ENCODE measurements at regions not wholly inside any gene's neighbourhood (a gene's known extent, or its start where the extent isn't known, plus 50 kb on each side); places are given as distances from the start of the nearest gene placed in this dataset.

DNA sequence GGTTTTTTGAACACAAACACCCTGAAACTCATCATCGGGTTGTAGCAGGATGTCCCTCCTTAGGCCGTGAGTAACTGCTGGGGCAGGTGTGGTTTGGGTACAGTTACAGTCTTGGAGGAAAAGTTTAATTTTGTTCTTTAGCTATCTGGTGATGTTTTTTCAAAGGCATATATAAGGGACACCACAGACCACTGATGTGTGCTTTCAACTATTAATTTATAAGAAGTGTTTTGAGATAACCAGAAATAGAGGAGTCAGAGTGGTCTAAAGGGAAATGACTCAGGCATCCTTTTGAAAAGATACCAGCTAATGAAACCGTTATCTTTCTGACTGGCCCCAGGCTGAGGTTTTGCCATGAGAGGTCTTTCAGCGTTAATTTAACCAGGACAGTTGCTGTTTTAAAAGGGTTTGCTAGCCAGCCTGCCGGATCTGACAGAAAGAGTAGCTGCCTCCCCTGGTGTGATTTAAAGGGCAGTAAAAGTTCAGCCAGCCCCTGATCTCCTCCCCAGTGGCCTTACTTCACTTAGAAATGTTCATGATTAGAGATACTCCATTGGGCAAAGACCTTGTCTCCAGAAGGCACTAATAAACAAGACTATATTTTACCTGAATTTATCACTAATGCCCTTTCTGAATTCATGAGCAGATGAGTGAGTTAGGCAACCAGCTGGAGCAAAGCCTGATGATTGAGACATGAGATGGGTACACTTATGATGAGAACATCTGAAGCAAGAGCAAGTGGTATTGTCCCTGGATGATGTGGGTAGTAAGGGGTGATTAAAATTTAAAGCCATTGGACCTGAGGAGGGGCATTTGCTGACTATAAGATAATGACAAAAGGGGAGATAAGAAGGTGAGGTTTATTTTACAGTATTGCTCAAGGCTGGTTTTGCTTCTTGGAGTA, 482.5 kb upstream of the TBL1XR1 start:
- WGBS (ENCODE audit: extremely low coverage, insufficient coverage, insufficient read length), result no CpG with 5 or more reads among the region's 5 CpGs
- Histone ChIP-seq H3K4me3 (ENCODE audit: low read depth, low read length) (no peak overlapping the region), H3K14ac (ENCODE audit: low read length) (no peak overlapping the region)

DNA sequence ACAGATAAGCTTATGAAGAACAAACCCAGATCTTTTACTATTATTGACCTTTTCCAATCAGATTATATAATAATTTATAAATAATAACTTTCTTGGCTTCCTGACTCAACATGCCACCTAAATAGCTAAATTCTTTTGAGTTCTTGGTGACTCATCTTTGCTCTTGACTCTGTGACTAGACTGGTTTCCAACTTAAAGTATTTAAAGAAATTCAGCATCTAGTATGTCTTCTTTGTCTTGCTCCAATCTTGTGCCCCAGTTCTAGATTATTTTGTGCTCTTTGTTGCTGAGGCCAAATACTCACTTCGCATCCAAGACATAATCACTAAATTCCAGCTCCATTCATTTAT, 483.2 kb upstream of the TBL1XR1 start:
- Histone ChIP-seq H3K18ac (ENCODE audit: low read length) (no peak overlapping the region), H2AFZ (ENCODE audit: insufficient read depth, low read length, poor library complexity) (no peak overlapping the region), H3K79me1 (ENCODE audit: low read length) (peaks cover 9% of the 10 kb centered on the region), H2BK5ac (ENCODE audit: low read depth, low read length, poor library complexity) (no peak overlapping the region), H2BK120ac (ENCODE audit: insufficient read depth, low read length, poor library complexity) (no peak overlapping the region), H3K4me2 (ENCODE audit: low read length) (no peak overlapping the region), H3K36me3 (ENCODE audit: control insufficient read depth in 1 of 2, insufficient read depth in 2 of 2, low read length in 2 of 2) (no peaks in the 10 kb centered on the region), H3K4me1 (ENCODE audit: control insufficient read depth in 1 of 2, insufficient read depth in 2 of 2, low read length in 2 of 2) (peaks cover 0 to 4% of the 10 kb centered on the region in 2 experiments), H4K91ac (ENCODE audit: low read depth, low read length) (no peak overlapping the region), H2AK5ac (ENCODE audit: low read length) (no peak overlapping the region), H3K27me3 (ENCODE audit: insufficient read depth, low read length) (no peaks in the 10 kb centered on the region), H2BK12ac (ENCODE audit: low read length) (no peak overlapping the region), H4K12ac (ENCODE audit: low read depth, low read length) (no peak overlapping the region), H3K9me3 (ENCODE audit: insufficient read depth, low read depth, low read length) (no peaks in the 10 kb centered on the region), H3K4ac (ENCODE audit: low read depth, low read length) (no peak overlapping the region), H4K8ac (ENCODE audit: low read depth, low read length) (no peak overlapping the region), H3K79me2 (ENCODE audit: control insufficient read depth, insufficient read depth, low read length, poor library complexity) (no peaks in the 10 kb centered on the region), H3K9ac (ENCODE audit: low read length) (no peak overlapping the region), H3K14ac (ENCODE audit: low read length) (no peak overlapping the region), H3K4me3 (ENCODE audit: low read depth, low read length) (no peak overlapping the region), H3K27ac (ENCODE audit: low read depth, low read length) (no peak overlapping the region), H3K23ac (ENCODE audit: low read length) (no peak overlapping the region)
- WGBS (ENCODE audit: extremely low coverage, insufficient coverage, insufficient read length), result no CpG with 5 or more reads among the region's 1 CpG
- DNase-seq, result peak in 1 of 2 donors; percentile 29

More for the DNA sequence above, 482.5 kb upstream of the TBL1XR1 start:
- H3K79me1 ChIP-seq (ENCODE audit: low read length), result peaks cover 9% of the 10 kb centered on the region
- H2BK5ac ChIP-seq (ENCODE audit: low read depth, low read length, poor library complexity), result no peak overlapping the region
- no peak overlapping the region for H3K4ac ChIP-seq (ENCODE audit: low read depth, low read length)
- H3K9me3 ChIP-seq (ENCODE audit: insufficient read depth, low read depth, low read length), result no peaks in the 10 kb centered on the region
- no peak overlapping the region for H4K91ac ChIP-seq (ENCODE audit: low read depth, low read length)
- H3K23ac ChIP-seq (ENCODE audit: low read length), result no peak overlapping the region
- H3K4me2 ChIP-seq (ENCODE audit: low read length), result no peak overlapping the region
- H2BK120ac ChIP-seq (ENCODE audit: insufficient read depth, low read length, poor library complexity), result no peak overlapping the region
- H3K79me2 ChIP-seq (ENCODE audit: control insufficient read depth, insufficient read depth, low read length, poor library complexity), result no peaks in the 10 kb centered on the region
- H3K9ac ChIP-seq (ENCODE audit: low read length), result no peak overlapping the region
- H4K12ac ChIP-seq (ENCODE audit: low read depth, low read length), result no peak overlapping the region
- peak overlapping the region; percentile 84 for H2BK12ac ChIP-seq (ENCODE audit: low read length)
- no peak overlapping the region for H3K27ac ChIP-seq (ENCODE audit: low read depth, low read length)
- H2AK5ac ChIP-seq (ENCODE audit: low read length), result no peak overlapping the region
- H3K27me3 ChIP-seq (ENCODE audit: insufficient read depth, low read length), result no peaks in the 10 kb centered on the region
- H3K4me1 ChIP-seq (ENCODE audit: control insufficient read depth in 1 of 2, insufficient read depth in 2 of 2, low read length in 2 of 2), result peaks cover 0 to 4% of the 10 kb centered on the region in 2 experiments
- no peak overlapping the region for H3K18ac ChIP-seq (ENCODE audit: low read length)
- DNase-seq, result no peak
- H4K8ac ChIP-seq (ENCODE audit: low read depth, low read length), result no peak overlapping the region
- no peaks in the 10 kb centered on the region for H3K36me3 ChIP-seq (ENCODE audit: control insufficient read depth in 1 of 2, insufficient read depth in 2 of 2, low read length in 2 of 2)
- H2AFZ ChIP-seq (ENCODE audit: insufficient read depth, low read length, poor library complexity), result no peak overlapping the region

DNA sequence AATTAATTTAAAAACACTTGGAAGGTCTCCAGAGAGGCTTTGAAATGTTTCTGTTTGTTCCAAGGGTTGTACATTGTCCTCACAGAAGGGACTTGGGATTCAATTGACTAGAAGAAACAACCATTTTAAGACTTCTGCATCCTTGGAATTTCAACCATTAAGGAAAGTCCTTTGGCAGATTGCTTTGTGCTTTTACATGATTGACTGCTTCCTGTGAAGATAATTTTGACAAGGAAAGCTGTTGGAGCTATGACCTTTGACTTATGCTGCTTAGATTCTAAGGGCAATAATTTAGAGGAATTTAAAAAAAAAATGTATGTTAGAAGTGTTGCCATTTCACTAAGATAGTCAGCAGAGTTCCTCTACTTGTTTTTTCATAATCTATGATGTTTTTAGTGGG, 483.9 kb upstream of the TBL1XR1 start:
- Histone ChIP-seq H2BK5ac (ENCODE audit: low read depth, low read length, poor library complexity) (no peak overlapping the region), H3K23ac (ENCODE audit: low read length) (no peak overlapping the region), H3K4ac (ENCODE audit: low read depth, low read length) (no peak overlapping the region), H3K9ac (ENCODE audit: low read length) (no peak overlapping the region), H2BK120ac (ENCODE audit: insufficient read depth, low read length, poor library complexity) (no peak overlapping the region), H2AFZ (ENCODE audit: insufficient read depth, low read length, poor library complexity) (no peak overlapping the region), H3K18ac (ENCODE audit: low read length) (no peak overlapping the region), H3K27me3 (ENCODE audit: insufficient read depth, low read length) (no peaks in the 10 kb centered on the region), H3K79me1 (ENCODE audit: low read length) (peaks cover 9% of the 10 kb centered on the region), H4K91ac (ENCODE audit: low read depth, low read length) (no peak overlapping the region), H3K14ac (ENCODE audit: low read length) (no peak overlapping the region), H3K79me2 (ENCODE audit: control insufficient read depth, insufficient read depth, low read length, poor library complexity) (no peaks in the 10 kb centered on the region), H3K4me1 (ENCODE audit: control insufficient read depth in 1 of 2, insufficient read depth in 2 of 2, low read length in 2 of 2) (peaks cover 0 to 4% of the 10 kb centered on the region in 2 experiments), H4K12ac (ENCODE audit: low read depth, low read length) (no peak overlapping the region), H3K27ac (ENCODE audit: low read depth, low read length) (peak overlapping the region; percentile 34), H3K4me2 (ENCODE audit: low read length) (no peak overlapping the region), H2AK5ac (ENCODE audit: low read length) (no peak overlapping the region), H3K9me3 (ENCODE audit: insufficient read depth, low read depth, low read length) (no peaks in the 10 kb centered on the region), H4K8ac (ENCODE audit: low read depth, low read length) (no peak overlapping the region), H2BK12ac (ENCODE audit: low read length) (no peak overlapping the region), H3K36me3 (ENCODE audit: control insufficient read depth in 1 of 2, insufficient read depth in 2 of 2, low read length in 2 of 2) (no peaks in the 10 kb centered on the region), H3K4me3 (ENCODE audit: low read depth, low read length) (no peak overlapping the region)
- no peak for DNase-seq

- no peak overlapping the region for H3K18ac ChIP-seq (ENCODE audit: low read length)
- no peak overlapping the region for H2AFZ ChIP-seq (ENCODE audit: insufficient read depth, low read length, poor library complexity)
- no peak overlapping the region for H3K4me3 ChIP-seq (ENCODE audit: low read depth, low read length)
- H3K14ac ChIP-seq (ENCODE audit: low read length), result no peak overlapping the region
- peak overlapping the region; percentile 1 for H2BK5ac ChIP-seq (ENCODE audit: low read depth, low read length, poor library complexity)
- no peak overlapping the region for H3K4me2 ChIP-seq (ENCODE audit: low read length)
- no peak overlapping the region for H3K4ac ChIP-seq (ENCODE audit: low read depth, low read length)
- no peak overlapping the region for H2BK120ac ChIP-seq (ENCODE audit: insufficient read depth, low read length, poor library complexity)
- no peak for DNase-seq
- H3K27me3 ChIP-seq (ENCODE audit: insufficient read depth, low read length), result no peaks in the 10 kb centered on the region
- no CpG with 5 or more reads among the region's 2 CpGs for WGBS (ENCODE audit: extremely low coverage, insufficient coverage, insufficient read length)
- H2AK5ac ChIP-seq (ENCODE audit: low read length), result no peak overlapping the region
- no peak overlapping the region for H3K27ac ChIP-seq (ENCODE audit: low read depth, low read length)
- H4K8ac ChIP-seq (ENCODE audit: low read depth, low read length), result no peak overlapping the region
- H3K9me3 ChIP-seq (ENCODE audit: insufficient read depth, low read depth, low read length), result no peaks in the 10 kb centered on the region
- H3K79me1 ChIP-seq (ENCODE audit: low read length), result peaks cover 9% of the 10 kb centered on the region
- peak overlapping the region; percentile 91 for H2BK12ac ChIP-seq (ENCODE audit: low read length)
- no peak overlapping the region for H3K23ac ChIP-seq (ENCODE audit: low read length)
- H4K12ac ChIP-seq (ENCODE audit: low read depth, low read length), result no peak overlapping the region
- no peak overlapping the region for H3K9ac ChIP-seq (ENCODE audit: low read length)
- no peaks in the 10 kb centered on the region for H3K79me2 ChIP-seq (ENCODE audit: control insufficient read depth, insufficient read depth, low read length, poor library complexity)
- H4K91ac ChIP-seq (ENCODE audit: low read depth, low read length), result peak overlapping the region; percentile 3
- peaks cover 0 to 4% of the 10 kb centered on the region in 2 experiments for H3K4me1 ChIP-seq (ENCODE audit: control insufficient read depth in 1 of 2, insufficient read depth in 2 of 2, low read length in 2 of 2)
- H3K36me3 ChIP-seq (ENCODE audit: control insufficient read depth in 1 of 2, insufficient read depth in 2 of 2, low read length in 2 of 2), result peaks cover 0 to 2% of the 10 kb centered on the region in 2 experiments
Measured at GRCh38 chr3:177681852-177682251, 484.6 kb upstream of the TBL1XR1 start.

All from trophoblast cell (in vitro differentiated cells and primary cell).